HG02981 (cell line): ENCODE measurements at regions not wholly inside any gene's neighbourhood (a gene's known extent, or its start where the extent isn't known, plus 50 kb on each side); places are given as distances from the start of the nearest gene placed in this dataset.
A peak's percentile ranks its signal among the peaks of the same experiment; 100 is the strongest.

Experiments
- ATAC-seq: cut with Tn5 transposase; IDR thresholded peaks from one replicate; pipeline ENCODE4 v1.9.1; 2021; ENCODE audit warnings: mild to moderate bottlenecking, moderate library complexity; ENCODE audit not compliant: unreplicated experiment

- ATAC-seq, result no peak
Measured at GRCh38 chr3:72193771-72194430, 409.0 kb upstream of the PROK2 start.

DNA sequence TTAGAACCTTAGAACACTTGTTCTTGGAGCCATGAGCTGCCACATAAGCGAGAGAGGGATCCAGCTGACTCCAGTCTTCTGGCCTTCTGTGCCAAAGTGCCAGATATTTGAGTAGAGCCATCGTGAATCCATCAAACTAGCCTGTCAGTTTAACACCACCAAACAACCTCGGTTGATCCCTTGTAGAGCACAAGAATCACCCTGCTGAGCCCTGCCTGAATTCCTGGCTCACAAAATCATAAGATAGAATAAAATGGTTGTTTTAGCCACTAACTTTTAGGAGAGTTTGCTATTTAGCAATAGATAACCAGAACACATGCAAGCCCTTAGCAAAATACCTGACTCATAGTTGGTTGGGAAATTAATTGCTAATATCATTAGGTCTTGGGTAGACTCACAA is 407.6 kb upstream of the PROK2 start:
- no peak for ATAC-seq

DNA sequence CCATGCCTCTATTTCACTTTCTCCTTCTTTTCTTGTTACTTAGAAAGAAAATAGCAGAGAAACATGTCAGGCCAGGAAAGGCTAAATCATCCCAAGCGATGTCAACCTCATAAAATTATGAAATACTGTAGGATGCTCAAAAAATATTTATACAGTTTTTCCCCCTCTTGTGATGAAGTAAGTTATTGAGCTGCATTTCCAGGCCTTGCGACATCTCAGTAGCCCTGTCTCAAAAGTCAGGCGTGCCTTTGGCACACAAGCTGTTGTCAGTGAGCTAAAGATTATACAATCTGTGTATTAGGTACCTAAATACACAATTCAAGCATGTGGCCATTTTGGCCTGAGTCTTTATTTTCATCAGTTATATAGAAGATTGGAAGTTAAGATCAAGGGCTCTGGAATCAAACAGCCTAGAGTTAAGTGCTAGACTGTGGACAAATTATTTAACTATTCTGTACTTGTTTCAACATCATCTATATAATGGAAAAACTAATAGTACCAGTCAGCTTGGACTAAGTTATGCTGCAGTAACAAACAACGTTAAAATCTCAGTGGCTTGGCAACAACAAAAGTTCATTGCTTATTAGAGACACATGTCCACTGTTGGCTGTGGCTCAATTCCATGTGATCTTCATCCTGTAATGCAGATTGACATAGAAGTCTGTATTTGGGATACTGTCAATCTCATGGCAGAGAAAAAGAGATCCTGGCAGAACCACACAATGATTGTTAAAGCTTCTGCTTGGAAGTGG is 406.4 kb upstream of the PROK2 start:
- ATAC-seq, result no peak

- no peak for ATAC-seq
Measured at GRCh38 chr3:72190050-72190449, 405.1 kb upstream of the PROK2 start.

- ATAC-seq, result no peak
Measured at GRCh38 chr3:72189339-72189738, 404.4 kb upstream of the PROK2 start.

DNA sequence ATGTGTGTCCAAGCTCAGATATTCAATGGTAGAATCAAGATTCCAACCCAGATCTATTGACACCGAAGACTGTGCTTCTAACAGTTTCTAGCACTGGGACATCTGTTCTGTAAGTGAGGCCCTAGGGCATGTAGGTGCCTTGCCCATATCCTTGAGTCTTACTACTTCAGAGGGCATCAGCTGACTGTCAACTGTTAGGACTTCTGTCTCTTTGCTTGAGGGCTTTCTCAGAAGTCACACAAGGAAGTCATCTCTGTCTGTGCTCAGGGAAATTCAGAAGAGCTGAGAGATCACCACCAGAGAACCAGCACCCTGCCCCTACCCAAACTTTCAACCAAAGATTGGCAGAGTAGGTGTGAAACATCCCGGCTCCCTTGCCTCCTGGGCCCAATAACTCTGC is 403.6 kb upstream of the PROK2 start:
- ATAC-seq, result no peak

- no peak for ATAC-seq
Measured at GRCh38 chr3:72187131-72187530, 402.2 kb upstream of the PROK2 start.

DNA sequence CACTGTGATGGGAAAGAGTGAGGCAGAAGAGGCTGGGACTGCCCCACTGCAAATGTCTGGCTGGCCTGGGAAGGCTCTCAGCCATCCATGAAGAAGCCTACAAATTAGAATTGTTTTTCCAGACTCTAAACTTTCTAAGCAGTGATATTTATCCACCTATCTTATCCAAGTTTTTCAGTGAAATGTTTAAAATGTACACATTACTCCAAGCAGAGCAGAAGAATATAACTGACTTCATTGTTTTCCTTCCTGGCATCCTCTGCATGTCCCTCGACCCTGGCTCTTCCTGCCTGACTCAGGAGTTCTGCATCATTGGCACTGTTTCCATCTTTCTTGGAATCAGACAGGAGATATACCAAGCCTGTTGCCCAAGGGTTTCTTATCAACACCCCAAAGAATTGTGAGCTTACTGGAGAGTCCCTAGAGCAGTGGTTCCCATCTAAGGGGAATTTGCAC is 401.5 kb upstream of the PROK2 start:
- ATAC-seq, result no peak

GRCh38 chr3:72185549-72186399 is 400.8 kb upstream of the PROK2 start:
- ATAC-seq, result no peak

DNA sequence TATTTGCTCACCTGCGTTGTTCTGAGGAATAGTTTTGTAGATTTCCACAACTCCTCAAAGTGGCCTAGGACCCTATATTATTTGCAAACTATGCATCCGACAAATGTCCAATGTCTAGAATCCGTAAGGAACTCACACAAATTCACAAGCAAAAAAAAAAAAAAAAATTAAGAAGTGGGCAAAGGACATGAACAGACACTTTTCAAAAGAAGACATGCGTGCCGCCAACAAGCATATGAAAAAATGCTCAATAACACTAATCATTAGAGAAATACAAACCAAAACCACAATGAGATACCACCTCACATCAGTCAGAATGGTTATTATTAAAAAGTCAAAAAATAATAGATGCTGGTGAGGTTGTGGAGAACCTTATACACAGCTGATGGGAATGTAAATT is 398.5 kb upstream of the PROK2 start:
- no peak for ATAC-seq

- ATAC-seq, result no peak
Measured at GRCh38 chr3:72182206-72182605, 397.3 kb upstream of the PROK2 start.

GRCh38 chr3:72181251-72181650 is 396.3 kb upstream of the PROK2 start:
- ATAC-seq, result no peak

- ATAC-seq, result no peak
Measured at GRCh38 chr3:72180405-72180804, 395.5 kb upstream of the PROK2 start.

DNA sequence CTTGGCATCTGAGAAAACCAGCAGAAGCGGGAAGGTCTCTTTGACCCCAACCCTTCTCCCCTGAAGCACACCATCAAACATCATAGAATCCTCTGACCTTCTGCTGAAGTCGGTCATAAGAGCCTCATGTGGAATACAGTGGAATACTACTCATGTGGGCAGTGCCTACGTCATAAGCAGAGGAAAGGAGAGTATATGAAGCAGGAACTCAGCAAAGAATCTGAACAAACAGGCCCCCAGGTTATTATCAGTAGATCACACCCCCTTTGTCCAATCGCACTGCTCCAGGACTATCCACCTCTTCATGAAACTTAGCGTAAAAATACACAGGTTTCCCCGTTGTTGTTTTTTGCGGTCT is 394.1 kb upstream of the PROK2 start:
- ATAC-seq, result no peak

DNA sequence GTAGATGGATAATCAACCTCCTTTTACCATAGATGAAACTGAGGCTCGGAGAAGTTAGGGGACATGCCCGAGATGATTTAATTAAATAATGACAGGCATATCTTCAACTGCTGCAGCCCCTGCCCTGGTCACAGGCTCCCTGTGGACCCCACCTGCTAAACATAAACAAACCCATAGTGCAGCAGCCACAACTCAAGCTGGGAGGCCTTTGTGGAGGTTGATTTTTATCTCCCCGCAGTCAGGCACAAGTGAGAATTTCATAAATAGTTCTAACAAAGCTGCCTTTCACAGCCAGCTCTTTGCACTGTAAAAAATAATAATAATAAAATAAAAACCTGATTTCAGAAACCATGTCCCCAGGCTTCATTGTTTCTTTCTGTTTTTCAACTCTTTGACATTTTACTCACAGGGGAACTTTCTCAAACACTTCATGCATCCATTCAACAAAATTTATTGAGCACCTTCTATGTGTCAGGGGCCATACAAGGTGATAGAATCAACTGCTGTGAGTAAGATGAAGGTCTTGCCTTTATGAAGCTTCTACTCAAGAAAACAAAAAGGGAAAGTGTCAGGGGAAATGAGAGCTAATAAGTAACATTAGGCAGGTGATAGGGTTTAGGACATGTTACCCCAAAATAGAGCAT is 393.6 kb upstream of the PROK2 start:
- no peak for ATAC-seq

DNA sequence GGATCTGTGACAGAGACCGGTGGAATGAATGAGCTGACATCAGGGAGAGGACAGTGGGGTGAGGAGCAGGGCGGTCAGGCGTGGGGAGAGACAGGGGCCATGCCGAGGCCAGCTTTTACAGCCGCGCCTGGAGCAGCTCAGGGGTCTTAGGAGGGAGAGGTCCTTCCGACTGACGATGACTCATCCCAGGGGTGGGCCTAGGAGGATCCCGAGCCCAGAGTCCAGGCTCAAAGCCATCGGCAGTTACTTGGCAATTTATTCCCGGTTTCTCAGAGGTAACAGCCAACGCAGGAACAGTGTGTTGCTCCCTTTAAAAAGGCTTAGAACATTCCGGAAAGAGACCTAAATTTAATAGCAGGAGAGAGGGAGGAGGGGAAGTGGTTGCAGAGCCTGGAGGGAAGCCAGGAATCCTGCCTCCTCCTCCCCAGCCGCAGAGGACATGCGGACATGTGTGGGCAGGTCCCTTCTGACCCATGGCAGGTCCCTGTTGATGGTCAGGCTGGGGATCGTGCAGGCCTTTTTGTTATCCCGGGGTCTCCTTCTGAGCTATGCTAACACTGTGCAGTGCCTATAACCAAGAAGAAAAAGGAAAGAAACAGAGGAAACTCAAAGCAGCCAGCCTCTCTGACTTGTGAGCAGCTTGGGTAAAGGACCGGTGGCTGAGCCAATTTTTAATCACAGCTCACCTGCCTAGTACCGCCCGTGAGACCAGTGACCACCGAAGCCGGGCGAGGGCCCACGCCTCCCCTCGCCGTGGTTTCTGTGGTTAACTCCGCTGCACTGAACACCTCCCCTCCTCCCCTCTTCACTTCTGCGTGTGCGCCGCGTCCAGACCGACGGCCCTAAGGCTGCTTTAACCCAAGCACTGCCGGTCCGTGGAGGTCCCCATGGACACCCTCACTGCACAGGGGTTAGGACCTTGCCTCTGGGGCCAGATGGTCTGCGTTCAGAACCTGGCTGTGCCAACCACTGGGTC is 392.4 kb upstream of the PROK2 start:
- ATAC-seq, result no peak

GRCh38 chr3:72176537-72177041 is 391.6 kb upstream of the PROK2 start:
- ATAC-seq, result peak; percentile 91

DNA sequence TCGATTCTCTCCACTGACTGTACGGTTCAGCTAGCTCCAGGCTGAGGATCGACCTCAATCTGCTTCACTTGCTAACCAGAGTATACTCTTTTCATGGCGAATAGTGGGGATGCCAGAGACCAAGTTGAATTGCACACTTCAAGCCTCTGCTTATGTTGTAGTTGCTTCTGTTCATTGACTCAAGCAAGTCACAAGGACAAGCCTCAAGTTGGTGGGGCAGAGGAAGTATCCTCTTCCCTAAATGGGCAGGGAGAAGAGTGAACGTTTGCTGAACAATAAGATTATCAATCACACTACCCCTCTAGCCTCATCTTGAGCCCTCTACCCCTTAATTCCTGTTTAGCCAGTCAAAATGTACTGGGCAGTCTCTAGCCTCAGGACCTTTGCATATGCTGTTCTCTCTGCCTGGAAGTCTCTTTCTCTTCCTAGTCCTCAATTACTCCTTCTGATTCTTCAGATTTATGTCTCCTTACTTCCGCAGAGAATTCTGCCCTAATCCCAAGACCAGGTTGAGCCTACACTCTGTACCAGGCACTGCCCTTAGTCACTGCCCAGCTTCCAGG is 390.4 kb upstream of the PROK2 start:
- ATAC-seq, result no peak

DNA sequence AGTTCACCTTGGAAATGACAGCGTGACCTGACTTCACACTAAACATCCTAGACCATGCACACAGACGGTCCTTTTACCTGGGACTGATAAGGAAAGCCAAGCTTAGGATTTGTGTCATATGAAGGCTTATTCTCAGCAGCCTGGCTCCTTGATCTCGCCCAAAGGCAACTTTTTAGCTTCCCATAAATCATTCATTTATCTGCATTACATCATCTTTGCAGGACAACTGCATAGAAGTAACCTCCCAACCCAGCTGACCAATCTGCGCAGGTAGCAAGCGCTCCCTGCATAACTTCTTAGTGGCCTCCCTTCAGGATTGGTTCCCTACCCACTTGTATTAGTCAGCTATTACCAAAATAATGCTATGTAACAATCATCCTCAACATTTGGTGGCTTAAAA is 389.9 kb upstream of the PROK2 start:
- ATAC-seq, result no peak

DNA sequence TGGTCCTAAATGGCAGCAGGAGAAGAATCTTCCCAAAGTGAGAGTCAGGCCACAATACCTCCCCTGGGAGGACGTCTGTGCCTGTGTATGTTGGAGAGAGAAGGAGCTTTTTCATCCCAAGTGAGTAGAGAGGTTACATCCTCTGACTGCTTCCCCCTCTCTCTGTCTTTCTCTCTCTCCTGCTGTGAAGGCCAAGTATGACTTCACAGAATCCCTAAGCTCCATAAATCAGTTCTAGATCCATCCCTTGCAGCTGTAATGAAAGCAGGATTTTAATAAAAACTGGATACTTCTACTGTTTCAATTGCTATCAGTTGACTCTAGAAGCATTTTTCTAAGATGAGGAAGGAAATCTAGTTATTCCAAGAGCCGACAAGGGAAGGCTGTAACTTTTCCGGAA is 389.1 kb upstream of the PROK2 start:
- no peak for ATAC-seq
